GM19035 (cell line): ENCODE measurements at regions not wholly inside any gene's neighbourhood (a gene's known extent, or its start where the extent isn't known, plus 50 kb on each side); places are given as distances from the start of the nearest gene placed in this dataset.

Experiments
- ATAC-seq: cut with Tn5 transposase; IDR thresholded peaks from one replicate; pipeline ENCODE4 v1.9.1; 2021; ENCODE audit not compliant: unreplicated experiment

- ATAC-seq = no peak
These were observed 70.1 kb upstream of the SDK1 start for GRCh38 chr7:3230908-3231307.

GRCh38 chr7:3232228-3232627 is 68.8 kb upstream of the SDK1 start:
- no peak for ATAC-seq

GRCh38 chr7:3233301-3233700 is 67.8 kb upstream of the SDK1 start:
- ATAC-seq = no peak

GRCh38 chr7:3234051-3234450 is 67.0 kb upstream of the SDK1 start:
- no peak for ATAC-seq

- no peak for ATAC-seq
These were observed 66.2 kb upstream of the SDK1 start for GRCh38 chr7:3234851-3235250.

GRCh38 chr7:3235322-3235721 is 65.7 kb upstream of the SDK1 start:
- no peak for ATAC-seq

- ATAC-seq = no peak
These were observed 64.8 kb upstream of the SDK1 start for GRCh38 chr7:3236268-3236667.

GRCh38 chr7:3238525-3239210 is 62.4 kb upstream of the SDK1 start:
- no peak for ATAC-seq

GRCh38 chr7:3239291-3239691 is 61.8 kb upstream of the SDK1 start:
- ATAC-seq = no peak

GRCh38 chr7:3240826-3241430 is 60.1 kb upstream of the SDK1 start:
- no peak for ATAC-seq

- no peak for ATAC-seq
These were observed 59.3 kb upstream of the SDK1 start for GRCh38 chr7:3241686-3242258.

GRCh38 chr7:3242398-3242972 is 58.6 kb upstream of the SDK1 start:
- no peak for ATAC-seq

GRCh38 chr7:3243256-3243655 is 57.8 kb upstream of the SDK1 start:
- ATAC-seq = no peak

- no peak for ATAC-seq
These were observed 57.4 kb upstream of the SDK1 start for GRCh38 chr7:3243680-3244079.

- no peak for ATAC-seq
These were observed 56.7 kb upstream of the SDK1 start for GRCh38 chr7:3244241-3244814.

GRCh38 chr7:3245077-3245476 is 56.0 kb upstream of the SDK1 start:
- no peak for ATAC-seq

GRCh38 chr7:3245721-3246120 is 55.3 kb upstream of the SDK1 start:
- ATAC-seq = no peak

GRCh38 chr7:3246127-3246526 is 54.9 kb upstream of the SDK1 start:
- ATAC-seq = no peak

- ATAC-seq = no peak
These were observed 54.4 kb upstream of the SDK1 start for GRCh38 chr7:3246651-3247050.

- no peak for ATAC-seq
These were observed 50.3 kb upstream of the SDK1 start for GRCh38 chr7:3250725-3251124.
